ENCODE measurements at regions not wholly inside any gene's neighbourhood (a gene's known extent, or its start where the extent isn't known, plus 50 kb on each side); places are given as distances from the start of the nearest gene placed in this dataset.

DNA sequence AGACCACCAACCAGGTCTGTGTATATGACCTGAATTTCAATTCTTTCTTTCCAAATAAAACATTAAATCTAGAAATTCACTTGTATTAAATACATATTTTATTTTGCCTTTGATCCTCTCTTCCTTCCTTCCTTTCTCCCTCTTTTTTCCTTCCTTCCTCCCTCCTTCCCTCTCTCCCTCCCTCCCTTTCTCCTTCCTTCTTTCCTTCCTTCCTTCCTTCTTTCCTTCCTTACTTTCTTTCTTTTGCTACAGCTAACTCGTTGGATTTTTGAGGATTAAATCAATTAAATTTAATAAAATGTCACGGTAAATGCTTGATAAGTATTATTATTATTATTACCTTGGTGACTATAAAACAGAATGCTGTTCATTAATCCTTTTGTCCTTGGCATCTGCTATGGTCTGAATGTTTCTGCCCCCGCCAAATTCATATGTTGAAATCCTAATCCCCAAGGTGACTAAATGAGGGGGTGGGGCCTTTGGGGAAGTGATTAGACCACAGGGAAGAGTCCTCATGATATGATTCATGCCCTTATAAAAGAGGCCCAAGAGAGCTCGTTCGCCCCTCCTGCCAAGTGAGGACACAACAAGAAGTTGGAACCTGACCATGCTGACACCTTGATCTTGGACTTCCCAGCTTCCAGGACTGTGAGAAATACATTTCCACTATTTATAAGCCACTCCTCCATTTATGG lies 67.6 kb upstream of the BTBD3 start:
- TF ChIP-seq GATA3 (IDR thresholded peaks at IDR 0.05; ENCODE audit: low read depth, low read length) (no peak), GATA2 (IDR thresholded peaks at IDR 0.05; ENCODE audit: low read depth, low read length) (no peak)

Data from SH-SY5Y (cell line).